ENCODE measurements at regions not wholly inside any gene's neighbourhood (a gene's known extent, or its start where the extent isn't known, plus 50 kb on each side); places are given as distances from the start of the nearest gene placed in this dataset.

GRCh38 chr6:140893432-140893831 lies 1239.3 kb upstream of the GJE1 start:
- no peak for DNase-seq (ENCODE audit: low read depth in 4 of 4, low spot score in 3 of 4)

DNA sequence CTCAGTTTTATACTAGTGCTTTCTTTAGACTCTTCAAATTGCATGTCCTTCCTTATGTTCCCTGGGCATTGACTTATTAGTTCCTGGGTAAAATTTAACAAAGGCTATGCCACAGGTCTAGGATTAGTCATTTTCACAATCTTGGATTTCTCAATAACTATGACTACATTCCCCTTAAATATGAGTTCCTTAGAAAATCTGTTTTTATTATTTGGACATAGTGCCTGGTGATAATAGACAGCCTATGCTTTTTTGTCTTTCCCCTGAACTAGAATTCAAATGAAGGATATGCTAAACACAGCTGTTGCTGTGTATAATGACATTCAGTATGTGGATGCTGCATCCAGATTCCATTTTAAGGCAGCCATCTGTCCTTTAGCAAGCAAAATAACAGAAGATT lies 1252.8 kb upstream of the GJE1 start:
- DNase-seq (ENCODE audit: low read depth in 4 of 4, low spot score in 3 of 4) = no peak

- no peak for DNase-seq (ENCODE audit: low read depth in 4 of 4, low spot score in 3 of 4)
Observed at GRCh38 chr6:140874066-140874465, 1258.7 kb upstream of the GJE1 start.

DNA sequence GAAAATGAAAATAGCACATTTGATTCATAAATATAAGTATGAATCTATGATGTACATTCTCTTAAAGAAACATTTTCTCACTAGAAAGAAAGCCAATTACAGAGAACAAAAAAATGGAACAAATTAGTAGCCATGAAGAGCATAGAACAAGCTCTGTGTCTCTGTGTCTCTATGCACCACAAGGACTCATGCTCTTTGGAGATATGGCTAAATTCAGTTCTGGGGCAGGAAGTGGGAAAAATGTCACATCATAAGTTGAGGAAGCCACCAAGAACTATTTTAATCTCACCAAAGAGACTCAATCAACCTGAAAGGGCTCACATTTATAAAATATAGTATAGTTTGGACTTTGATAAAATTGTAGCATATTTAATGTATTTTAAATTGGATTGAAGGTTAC lies 1259.8 kb upstream of the GJE1 start:
- DNase-seq (ENCODE audit: low read depth in 4 of 4, low spot score in 3 of 4) = no peak

GRCh38 chr6:140871911-140872310 lies 1260.8 kb upstream of the GJE1 start:
- DNase-seq (ENCODE audit: low read depth in 4 of 4, low spot score in 3 of 4) = no peak

DNA sequence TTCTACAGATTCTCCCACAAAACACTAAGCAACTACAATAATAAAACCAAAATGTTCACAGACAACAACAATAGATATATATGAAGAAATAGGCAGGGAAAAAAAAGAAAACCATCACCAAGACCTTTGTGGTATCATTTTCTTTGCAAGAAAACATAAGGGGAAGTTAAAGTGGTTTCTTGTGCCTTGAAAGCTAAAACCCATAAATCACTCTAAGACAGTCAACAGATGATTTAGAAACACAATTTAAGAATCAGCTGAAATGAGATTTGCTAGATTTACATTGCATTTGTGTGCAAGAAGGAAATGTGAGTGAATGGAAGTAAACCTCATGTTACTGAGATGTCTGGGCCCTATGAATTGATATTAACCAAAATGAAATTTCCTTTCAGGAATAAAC lies 1265.4 kb upstream of the GJE1 start:
- no peak for DNase-seq (ENCODE audit: low read depth in 4 of 4, low spot score in 3 of 4)

- DNase-seq (ENCODE audit: low read depth in 4 of 4, low spot score in 3 of 4) = no peak
Observed at GRCh38 chr6:140858381-140858971, 1274.2 kb upstream of the GJE1 start.

DNA sequence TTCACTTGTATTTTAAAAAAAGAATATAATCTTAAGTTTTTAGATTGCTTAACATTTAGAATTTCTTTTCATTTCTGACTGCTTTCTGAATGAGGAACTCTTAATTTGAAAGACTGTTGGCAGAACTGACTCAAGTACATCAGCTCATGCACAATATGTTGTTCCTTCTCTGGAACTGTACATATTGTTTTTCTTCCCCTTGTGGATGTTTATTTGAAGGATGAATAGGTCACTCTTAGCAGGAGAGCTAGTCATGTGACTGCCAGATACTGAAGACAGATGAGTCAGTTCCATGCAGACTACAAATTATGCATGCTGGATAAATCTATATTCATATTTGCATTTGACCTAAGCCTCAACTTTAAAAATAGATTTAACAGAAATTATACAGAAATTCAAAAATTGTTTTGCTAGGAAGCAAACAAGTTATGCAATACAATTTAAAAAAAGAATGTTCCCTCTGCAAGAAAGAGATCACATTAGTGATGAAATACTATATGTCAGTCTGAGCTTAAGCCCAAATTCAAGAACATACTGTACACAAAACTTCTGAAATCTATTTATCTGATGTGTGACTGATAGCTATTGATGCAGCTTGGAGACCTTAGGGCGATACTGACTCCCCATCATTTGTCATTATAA lies 1274.9 kb upstream of the GJE1 start:
- DNase-seq (ENCODE audit: low read depth in 4 of 4, low spot score in 3 of 4) = no peak

GRCh38 chr6:140855520-140855919 lies 1277.2 kb upstream of the GJE1 start:
- no peak for DNase-seq (ENCODE audit: low read depth in 4 of 4, low spot score in 3 of 4)

- DNase-seq (ENCODE audit: low read depth in 4 of 4, low spot score in 3 of 4) = no peak
Observed at GRCh38 chr6:140854318-140854717, 1278.4 kb upstream of the GJE1 start.

DNA sequence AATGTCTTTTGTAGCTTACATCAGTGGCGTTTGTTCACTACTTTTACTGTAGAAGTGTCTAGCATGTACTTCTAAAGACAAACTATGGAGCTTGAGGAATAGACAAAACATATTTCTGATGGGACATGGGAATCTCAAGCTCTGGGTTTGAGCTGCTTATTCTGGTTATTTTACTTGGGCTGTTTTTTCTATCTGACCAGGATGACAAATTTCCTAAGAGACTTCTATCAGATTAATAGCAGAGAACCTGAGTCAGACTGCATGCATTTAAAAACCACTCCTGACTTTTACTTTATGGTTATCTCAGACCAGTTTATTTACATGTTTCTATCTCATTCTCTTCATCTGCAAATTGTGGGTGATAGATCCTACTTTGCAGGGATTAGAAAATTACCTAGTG lies 1282.3 kb upstream of the GJE1 start:
- DNase-seq (ENCODE audit: low read depth in 4 of 4, low spot score in 3 of 4) = no peak

DNA sequence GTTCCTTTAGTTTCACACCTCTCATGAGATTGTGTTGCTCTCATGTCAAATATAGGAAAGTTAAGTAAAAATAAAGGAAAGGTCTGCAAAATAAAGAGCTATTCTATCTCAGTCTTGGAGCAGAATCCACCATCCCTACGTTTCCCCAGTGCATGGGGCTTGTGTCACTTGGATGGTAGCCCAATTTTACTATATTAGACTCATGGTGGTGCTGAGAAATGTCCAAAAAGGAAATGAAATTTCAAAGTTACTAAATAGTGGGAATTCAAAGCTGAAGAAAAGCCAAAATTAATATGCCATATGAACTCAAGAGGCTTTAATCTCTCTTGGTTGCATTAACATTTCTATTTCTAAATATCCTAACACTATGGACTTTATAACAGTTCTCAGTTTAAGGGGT lies 1283.3 kb upstream of the GJE1 start:
- DNase-seq (ENCODE audit: low read depth in 4 of 4, low spot score in 3 of 4) = no peak

- no peak for DNase-seq (ENCODE audit: low read depth in 4 of 4, low spot score in 3 of 4)
Observed at GRCh38 chr6:140847262-140847645, 1285.5 kb upstream of the GJE1 start.

- no peak for DNase-seq (ENCODE audit: low read depth in 4 of 4, low spot score in 3 of 4)
Observed at GRCh38 chr6:140846503-140847261, 1286.0 kb upstream of the GJE1 start.

- no peak for DNase-seq (ENCODE audit: low read depth in 4 of 4, low spot score in 3 of 4)
Observed at GRCh38 chr6:140845701-140846100, 1287.0 kb upstream of the GJE1 start.

DNA sequence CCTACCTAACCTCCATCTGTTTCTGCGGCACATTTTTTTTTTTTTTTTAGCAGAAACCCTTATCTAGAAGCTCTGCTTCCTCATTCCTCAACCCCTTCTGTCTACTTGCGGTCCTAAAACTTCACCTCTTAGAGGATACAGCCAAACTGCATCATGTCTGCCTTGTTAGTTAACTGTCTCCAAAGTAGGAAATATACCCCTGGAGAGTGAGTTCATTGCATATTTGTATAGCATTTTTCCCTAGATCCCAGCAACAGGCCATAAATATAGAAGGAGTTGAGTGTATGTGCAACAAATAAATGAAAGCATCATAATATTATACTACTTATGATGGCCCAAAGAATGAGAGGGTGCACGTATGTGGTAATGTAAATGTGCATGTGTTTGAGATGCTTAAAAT lies 1288.6 kb upstream of the GJE1 start:
- no peak for DNase-seq (ENCODE audit: low read depth in 4 of 4, low spot score in 3 of 4)

- DNase-seq (ENCODE audit: low read depth in 4 of 4, low spot score in 3 of 4) = no peak
Observed at GRCh38 chr6:140833408-140833807, 1299.3 kb upstream of the GJE1 start.

- DNase-seq (ENCODE audit: low read depth in 4 of 4, low spot score in 3 of 4) = no peak
Observed at GRCh38 chr6:140830666-140831065, 1302.1 kb upstream of the GJE1 start.

- DNase-seq (ENCODE audit: low read depth in 4 of 4, low spot score in 3 of 4) = no peak
Observed at GRCh38 chr6:140828856-140829255, 1303.9 kb upstream of the GJE1 start.

DNA sequence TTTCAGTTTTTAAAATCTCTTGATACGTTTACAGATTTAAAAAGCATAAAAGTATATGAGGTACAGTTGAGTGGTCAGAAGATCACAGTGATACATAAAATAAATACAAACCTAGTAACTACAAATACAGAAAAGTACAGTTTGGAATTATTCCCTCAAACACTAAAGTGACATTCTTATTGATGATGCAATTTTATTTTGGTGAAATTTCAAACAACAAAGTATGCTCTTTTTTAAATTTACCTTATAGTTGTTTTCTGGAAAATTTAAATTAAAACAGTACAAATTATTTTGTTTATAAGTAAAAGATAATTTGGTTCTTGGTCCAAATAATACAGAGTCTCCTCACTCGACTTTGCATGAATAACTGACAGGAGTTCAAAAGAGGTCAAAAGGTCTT lies 1305.1 kb upstream of the GJE1 start:
- DNase-seq (ENCODE audit: low read depth in 4 of 4, low spot score in 3 of 4) = no peak

DNA sequence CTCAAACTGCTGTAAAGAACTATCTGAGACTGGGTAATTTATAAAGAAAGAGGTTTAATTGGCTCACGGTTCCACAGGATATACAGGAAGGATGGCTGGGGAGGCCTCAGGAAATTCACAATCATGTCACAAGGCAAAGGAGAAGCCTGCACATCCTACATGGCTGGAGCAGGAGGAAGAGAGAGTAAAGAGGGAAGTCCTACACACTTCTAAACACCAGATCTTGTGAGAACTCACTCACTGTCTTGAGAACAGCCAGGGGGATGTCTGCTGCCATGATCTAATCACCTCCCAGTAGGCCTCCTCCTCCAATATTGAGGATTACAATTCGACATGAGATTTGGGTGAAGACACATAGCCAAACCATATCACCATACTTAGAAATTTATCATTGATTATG lies 1307.0 kb upstream of the GJE1 start:
- no peak for DNase-seq (ENCODE audit: low read depth in 4 of 4, low spot score in 3 of 4)

- no peak for DNase-seq (ENCODE audit: low read depth in 4 of 4, low spot score in 3 of 4)
Observed at GRCh38 chr6:140824595-140824994, 1308.1 kb upstream of the GJE1 start.
